GM19395 (cell line): ENCODE measurements at regions not wholly inside any gene's neighbourhood (a gene's known extent, or its start where the extent isn't known, plus 50 kb on each side); places are given as distances from the start of the nearest gene placed in this dataset.

Experiments
- ATAC-seq: cut with Tn5 transposase; IDR thresholded peaks from one replicate; pipeline ENCODE4 v1.9.1; 2021; ENCODE audit warnings: mild to moderate bottlenecking, moderate library complexity; ENCODE audit not compliant: unreplicated experiment

GRCh38 chr16:64184156-64184555, 937.7 kb downstream of the CDH11 start:
- no peak for ATAC-seq

GRCh38 chr16:64182985-64183384, 938.9 kb downstream of the CDH11 start:
- no peak for ATAC-seq

GRCh38 chr16:64181271-64181925, 940.5 kb downstream of the CDH11 start:
- no peak for ATAC-seq

DNA sequence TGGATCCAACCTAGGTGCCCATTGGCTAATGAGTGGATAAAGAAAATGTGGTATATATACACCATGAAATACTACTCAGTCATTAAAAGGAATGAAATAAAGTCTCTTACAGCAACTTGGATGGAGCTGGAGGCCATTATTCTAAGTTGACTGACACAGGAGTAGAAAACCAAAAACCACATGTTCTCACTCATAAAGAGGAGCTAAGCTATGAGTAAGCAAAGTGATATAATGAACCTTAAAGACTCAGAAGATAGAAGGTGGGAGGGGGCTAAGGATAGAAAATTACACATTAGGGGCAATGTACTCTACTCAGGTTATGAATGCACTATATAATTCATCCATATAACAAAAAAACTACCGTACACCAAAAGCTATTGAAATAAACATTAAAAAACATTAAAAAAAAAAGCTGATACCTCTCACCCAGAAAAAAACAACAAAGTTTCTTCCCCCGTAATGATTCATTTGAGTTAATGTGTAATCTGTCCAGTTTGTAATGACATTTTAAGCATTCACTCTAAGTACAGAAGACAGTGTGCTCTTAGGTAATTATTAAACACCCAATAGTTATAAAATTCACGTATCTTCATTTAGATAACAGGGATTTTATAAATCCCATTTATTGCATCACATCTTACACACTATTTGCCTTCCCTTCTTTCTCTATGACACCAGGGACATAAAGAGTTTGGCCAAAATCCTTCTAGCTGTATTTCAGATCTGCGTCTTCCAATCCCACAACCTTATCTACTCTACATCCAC, 941.5 kb downstream of the CDH11 start:
- no peak for ATAC-seq

DNA sequence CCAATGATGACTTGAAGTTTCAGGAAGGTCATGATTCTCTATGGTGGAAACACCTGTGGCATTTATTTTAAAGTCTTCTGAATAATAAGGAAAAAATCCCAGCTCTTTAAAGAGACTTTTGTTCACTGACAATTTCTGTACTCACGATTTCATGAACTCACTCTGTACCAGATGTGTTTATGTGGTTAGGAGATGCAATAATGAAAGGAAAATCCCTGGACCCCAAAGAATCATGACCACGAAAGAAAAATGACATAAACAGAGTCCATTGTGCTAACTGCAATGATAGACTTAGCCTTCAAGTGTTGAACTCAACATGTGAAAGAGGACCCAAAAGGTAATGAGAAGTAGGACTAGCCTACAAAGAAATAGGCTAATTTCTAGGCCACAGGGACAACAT, 947.5 kb downstream of the CDH11 start:
- no peak for ATAC-seq

DNA sequence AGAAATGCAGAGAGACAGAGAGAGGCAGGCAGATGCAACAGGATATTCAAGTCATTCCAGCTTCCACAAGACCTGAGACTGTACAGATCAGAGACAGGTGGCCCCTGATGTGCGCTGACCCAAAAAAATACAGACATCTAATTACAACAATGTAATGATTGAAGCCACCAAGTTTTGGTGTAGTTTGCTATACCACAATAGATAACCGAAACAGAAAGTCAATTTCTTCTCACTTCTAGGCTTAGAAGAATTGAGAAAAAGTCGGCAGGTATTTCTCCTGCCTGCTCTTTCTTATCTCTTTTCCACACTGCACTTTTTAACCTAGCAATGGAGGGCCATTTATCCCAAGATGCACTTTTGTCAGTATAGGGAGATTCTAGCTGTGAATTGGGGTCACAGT, 949.2 kb downstream of the CDH11 start:
- ATAC-seq: no peak

DNA sequence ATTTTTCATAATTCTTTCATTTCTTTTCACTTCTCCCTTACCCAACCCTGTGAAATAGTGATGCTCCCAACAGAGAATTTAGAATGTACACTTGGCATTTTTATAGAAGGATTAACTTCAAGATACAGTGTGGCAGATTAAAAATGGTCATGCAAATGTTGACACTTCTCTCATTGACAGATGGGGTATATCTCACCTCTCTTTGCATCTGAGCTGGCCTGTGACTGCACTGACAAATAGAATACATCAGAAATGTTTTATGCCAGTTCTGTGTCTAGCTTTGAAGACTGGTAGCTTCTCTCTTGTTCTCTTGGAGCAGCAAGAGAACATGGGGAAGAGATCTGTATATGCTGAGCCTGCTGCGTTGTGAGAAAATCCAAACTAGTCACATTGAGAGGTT, 949.6 kb downstream of the CDH11 start:
- no peak for ATAC-seq

DNA sequence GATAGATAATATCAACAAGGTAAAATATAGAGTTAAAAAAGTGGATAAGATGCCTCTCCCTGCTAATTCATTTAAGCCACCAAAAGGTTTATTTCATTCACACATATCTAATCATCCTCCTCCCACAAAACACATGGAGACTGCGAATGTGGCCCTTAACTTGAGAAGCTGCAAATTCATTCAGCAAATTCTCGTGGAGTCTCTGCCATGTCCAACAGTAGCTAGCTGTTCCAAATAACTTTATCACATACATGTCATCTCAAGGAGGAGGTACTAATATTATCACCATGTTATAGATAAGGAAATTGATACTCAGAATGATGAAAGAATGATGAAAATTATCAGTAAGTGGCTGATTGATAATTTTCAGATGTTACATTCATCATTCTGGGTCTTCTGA, 950.2 kb downstream of the CDH11 start:
- no peak for ATAC-seq

DNA sequence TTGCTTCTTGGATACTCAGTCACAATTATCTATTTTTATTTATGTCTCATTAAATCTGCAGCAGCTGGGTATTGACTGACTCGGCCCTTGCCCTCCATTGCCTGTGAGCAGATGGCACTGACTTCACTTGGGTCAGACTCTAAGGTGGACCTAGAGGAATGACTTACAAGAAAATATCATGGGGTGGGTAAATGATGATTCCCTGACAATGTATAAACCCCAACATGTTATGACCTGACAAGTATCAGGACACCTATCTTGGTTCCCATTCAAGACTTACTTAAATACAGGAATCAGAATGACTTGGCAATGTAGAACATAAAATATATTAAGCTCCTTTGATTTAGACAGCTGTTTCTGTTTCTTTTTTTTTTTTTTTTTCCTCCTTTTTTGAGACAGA, 953.5 kb downstream of the CDH11 start:
- ATAC-seq: no peak

GRCh38 chr16:64167936-64168335, 953.9 kb downstream of the CDH11 start:
- ATAC-seq: no peak

- no peak for ATAC-seq
Measured at GRCh38 chr16:64165368-64165767, 956.5 kb downstream of the CDH11 start.

- no peak for ATAC-seq
Measured at GRCh38 chr16:64162613-64163375, 959.1 kb downstream of the CDH11 start.

DNA sequence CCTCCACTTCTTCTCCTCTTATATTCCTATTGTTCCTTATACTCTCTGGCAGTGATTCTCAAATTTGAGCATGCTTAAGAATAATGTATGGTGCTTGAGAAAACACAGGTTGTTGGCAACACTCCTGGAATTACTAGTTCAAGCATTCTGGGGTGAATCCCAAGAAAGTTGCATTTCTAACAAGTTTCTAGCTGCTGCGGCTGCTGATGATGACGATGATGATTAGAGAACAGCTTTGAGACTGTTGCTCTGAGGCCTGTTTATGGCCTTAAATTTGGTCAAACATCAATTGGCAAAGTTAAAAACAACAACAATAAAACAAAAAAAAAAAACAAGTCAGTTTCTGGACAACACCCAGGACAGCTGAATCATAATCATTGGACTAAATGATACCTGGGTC, 961.9 kb downstream of the CDH11 start:
- ATAC-seq: no peak

GRCh38 chr16:64158941-64159588, 962.8 kb downstream of the CDH11 start:
- no peak for ATAC-seq

DNA sequence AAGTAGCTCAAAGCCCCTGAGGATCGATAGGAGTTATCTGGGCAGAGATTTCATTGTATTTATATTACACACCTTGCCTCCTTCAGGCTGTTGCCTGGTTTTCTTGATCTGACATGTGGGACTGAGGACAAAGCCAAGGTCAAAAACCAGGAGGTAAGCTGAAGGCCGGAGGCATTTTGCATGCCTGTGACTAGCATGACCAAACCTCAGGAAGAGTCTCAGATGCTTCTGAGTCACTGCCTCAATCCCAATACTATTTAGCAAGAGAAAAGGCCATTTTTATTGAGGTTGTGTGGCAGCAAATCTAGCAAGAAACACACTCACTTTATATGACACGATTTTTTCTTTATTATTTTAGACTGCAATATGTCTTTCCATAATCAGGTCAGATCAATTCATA, 968.1 kb downstream of the CDH11 start:
- no peak for ATAC-seq

DNA sequence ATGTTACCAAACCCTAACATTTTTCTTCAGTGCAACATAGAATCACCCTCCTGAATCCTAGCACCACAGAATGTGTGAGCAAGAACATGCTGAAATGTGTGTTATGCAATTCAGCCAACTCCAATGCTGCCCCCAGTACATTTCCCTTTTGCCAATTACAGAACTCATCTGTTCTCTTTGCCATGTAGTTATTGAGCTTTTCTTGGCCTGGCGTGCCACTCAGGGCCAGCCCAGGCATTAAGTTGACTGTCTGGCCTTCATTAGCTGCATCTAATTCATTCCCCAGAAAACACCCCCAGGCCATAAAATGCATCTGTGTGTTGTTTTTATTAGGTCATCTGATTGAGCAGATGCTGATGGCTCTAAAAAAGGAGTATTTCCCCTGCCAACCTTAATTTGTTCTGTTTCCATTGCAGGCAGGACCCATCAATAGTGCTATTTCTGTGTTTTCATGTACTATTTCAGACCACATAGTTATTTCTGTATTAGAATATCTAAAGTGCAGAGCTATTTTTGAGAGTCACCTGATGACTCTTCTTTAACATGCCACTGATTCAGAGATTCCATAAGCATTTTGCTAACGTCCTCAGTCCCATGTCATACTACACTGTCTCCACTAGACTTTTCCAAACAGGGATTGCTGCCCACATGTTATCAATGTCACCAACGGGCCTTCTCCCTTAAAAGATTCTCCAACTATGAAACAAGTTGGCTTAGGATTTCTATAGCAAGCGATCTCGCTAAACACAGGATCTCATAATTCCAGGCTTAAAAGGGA, 969.7 kb downstream of the CDH11 start:
- ATAC-seq: no peak

GRCh38 chr16:64150193-64150592, 971.7 kb downstream of the CDH11 start:
- ATAC-seq: no peak

GRCh38 chr16:64149756-64150155, 972.1 kb downstream of the CDH11 start:
- ATAC-seq: no peak

- ATAC-seq: no peak
Measured at GRCh38 chr16:64148356-64148755, 973.5 kb downstream of the CDH11 start.

DNA sequence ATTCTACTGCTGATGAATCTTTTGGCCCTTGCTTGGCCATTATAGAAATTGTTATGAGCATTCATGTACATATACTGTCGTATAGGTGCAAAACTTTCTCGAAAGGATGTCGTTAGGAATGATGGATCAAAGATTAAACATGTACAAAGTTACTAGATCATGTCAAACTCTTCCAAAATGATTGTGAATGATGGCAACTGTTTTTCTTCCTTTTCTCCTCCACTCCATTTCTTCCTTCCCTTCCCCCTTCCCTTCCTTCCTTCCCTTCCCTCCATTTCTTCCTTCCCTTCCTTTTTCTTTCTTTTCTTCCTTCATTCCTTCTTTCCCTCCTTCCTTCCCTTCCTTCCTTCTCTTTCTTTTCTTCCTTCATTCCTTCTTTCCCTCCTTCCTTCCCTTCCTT, 973.9 kb downstream of the CDH11 start:
- no peak for ATAC-seq

DNA sequence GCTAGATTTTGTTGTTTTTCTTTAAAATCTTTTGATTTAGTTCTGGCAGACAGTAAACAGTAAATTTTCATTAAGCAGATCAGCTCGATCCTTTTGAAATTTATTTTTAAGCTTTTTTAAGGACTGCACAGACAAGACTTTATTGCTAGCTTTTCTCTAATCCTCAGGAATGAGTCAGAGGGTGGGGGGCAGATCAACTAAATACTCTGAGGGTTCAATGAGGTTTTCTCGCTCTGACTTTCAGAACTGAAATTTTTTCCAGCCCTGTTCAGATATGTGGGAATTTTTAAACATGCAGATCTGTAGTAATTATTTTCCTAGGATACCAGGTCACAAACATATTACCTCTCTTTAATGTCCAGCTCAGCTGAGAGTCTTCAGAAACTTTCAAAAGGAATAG, 977.2 kb downstream of the CDH11 start:
- no peak for ATAC-seq
